ENCODE measurements at regions not wholly inside any gene's neighbourhood (a gene's known extent, or its start where the extent isn't known, plus 50 kb on each side); places are given as distances from the start of the nearest gene placed in this dataset.

GRCh38 chr1:173280899-173281660 is 73.9 kb upstream of the TNFSF4 start:
- no peaks in the 10 kb centered on the region for H3K36me3 Mint-ChIP-seq (ENCODE audit: low read depth)
- no peak overlapping the region for H3K4me3 Mint-ChIP-seq

GRCh38 chr1:173285048-173285447 is 77.9 kb upstream of the TNFSF4 start:
- H3K9me3 Mint-ChIP-seq = peaks cover 2% of the 10 kb centered on the region
- no peaks in the 10 kb centered on the region for H3K4me1 Mint-ChIP-seq (ENCODE audit: low read depth)
- intact Hi-C loops (cut with micrococcal nuclease) = no loop called here
- peaks cover 20% of the 10 kb centered on the region for H3K27me3 Mint-ChIP-seq (ENCODE audit: insufficient read depth)
- no peak overlapping the region for H3K27ac Mint-ChIP-seq
- no peak overlapping the region for H3K4me3 Mint-ChIP-seq
- DNase-seq (ENCODE audit: low spot score) = no peak
- no peaks in the 10 kb centered on the region for H3K36me3 Mint-ChIP-seq (ENCODE audit: low read depth)

More at GRCh38 chr1:173280899-173281660, 73.9 kb upstream of the TNFSF4 start:
- no peak overlapping the region for H3K27ac Mint-ChIP-seq
- DNase-seq (ENCODE audit: low spot score) = no peak
- peaks cover 11% of the 10 kb centered on the region for H3K4me1 Mint-ChIP-seq (ENCODE audit: low read depth)
- H3K27me3 Mint-ChIP-seq (ENCODE audit: insufficient read depth) = peaks cover 13% of the 10 kb centered on the region
- no peaks in the 10 kb centered on the region for H3K9me3 Mint-ChIP-seq
- intact Hi-C loops (cut with micrococcal nuclease) = no loop called here

GRCh38 chr1:173287785-173288184 is 80.7 kb upstream of the TNFSF4 start:
- Mint-ChIP-seq H3K4me3 (no peak overlapping the region), H3K4me1 (ENCODE audit: low read depth) (no peaks in the 10 kb centered on the region), H3K27me3 (ENCODE audit: insufficient read depth) (peaks cover 25% of the 10 kb centered on the region), H3K27ac (no peak overlapping the region), H3K36me3 (ENCODE audit: low read depth) (no peaks in the 10 kb centered on the region), H3K9me3 (peaks cover 3% of the 10 kb centered on the region)
- intact Hi-C loops (cut with micrococcal nuclease) = no loop called here
- no peak for DNase-seq (ENCODE audit: low spot score)

GRCh38 chr1:173293756-173294155 is 86.6 kb upstream of the TNFSF4 start:
- peaks cover 9% of the 10 kb centered on the region for H3K9me3 Mint-ChIP-seq
- peaks cover 19% of the 10 kb centered on the region for H3K27me3 Mint-ChIP-seq (ENCODE audit: insufficient read depth)
- H3K4me3 Mint-ChIP-seq = no peak overlapping the region
- no peak overlapping the region for H3K27ac Mint-ChIP-seq
- no peaks in the 10 kb centered on the region for H3K36me3 Mint-ChIP-seq (ENCODE audit: low read depth)
- DNase-seq (ENCODE audit: low spot score) = no peak
- H3K4me1 Mint-ChIP-seq (ENCODE audit: low read depth) = peaks cover 24% of the 10 kb centered on the region
- intact Hi-C loops (cut with micrococcal nuclease) = loop anchor here (10.0 kb wide), 1 partner anchor 619 kb away; no protein-coding TSS in a partner anchor

GRCh38 chr1:173294843-173295242 is 87.7 kb upstream of the TNFSF4 start:
- intact Hi-C loops (cut with micrococcal nuclease) = loop anchor here (5.0 to 10.0 kb wide), 8 partner anchors 112 to 1023 kb away; partner anchors contain the start of genes CENPL, DARS2, PRDX6 and RABGAP1L
- no peak overlapping the region for H3K27ac Mint-ChIP-seq
- peaks cover 24% of the 10 kb centered on the region for H3K4me1 Mint-ChIP-seq (ENCODE audit: low read depth)

GRCh38 chr1:173295391-173295790 is 88.3 kb upstream of the TNFSF4 start:
- no peaks in the 10 kb centered on the region for H3K36me3 Mint-ChIP-seq (ENCODE audit: low read depth)
- H3K9me3 Mint-ChIP-seq = peaks cover 6% of the 10 kb centered on the region
- intact Hi-C loops (cut with micrococcal nuclease) = loop anchor here (5.0 to 10.0 kb wide), 8 partner anchors 112 to 1023 kb away; partner anchors contain the start of genes CENPL, DARS2, PRDX6 and RABGAP1L
- no peak overlapping the region for H3K27ac Mint-ChIP-seq
- H3K4me1 Mint-ChIP-seq (ENCODE audit: low read depth) = peaks cover 24% of the 10 kb centered on the region
- no peak for DNase-seq (ENCODE audit: low spot score)
- H3K27me3 Mint-ChIP-seq (ENCODE audit: insufficient read depth) = peaks cover 13% of the 10 kb centered on the region
- H3K4me3 Mint-ChIP-seq = no peak overlapping the region

More at GRCh38 chr1:173294843-173295242, 87.7 kb upstream of the TNFSF4 start:
- no peaks in the 10 kb centered on the region for H3K36me3 Mint-ChIP-seq (ENCODE audit: low read depth)
- H3K9me3 Mint-ChIP-seq = peaks cover 9% of the 10 kb centered on the region
- peaks cover 15% of the 10 kb centered on the region for H3K27me3 Mint-ChIP-seq (ENCODE audit: insufficient read depth)
- DNase-seq (ENCODE audit: low spot score) = no peak
- no peak overlapping the region for H3K4me3 Mint-ChIP-seq

GRCh38 chr1:173295995-173296394 is 88.9 kb upstream of the TNFSF4 start:
- Mint-ChIP-seq H3K27me3 (ENCODE audit: insufficient read depth) (peaks cover 11% of the 10 kb centered on the region), H3K36me3 (ENCODE audit: low read depth) (no peaks in the 10 kb centered on the region), H3K9me3 (peaks cover 6% of the 10 kb centered on the region), H3K27ac (no peak overlapping the region), H3K4me1 (ENCODE audit: low read depth) (peaks cover 24% of the 10 kb centered on the region), H3K4me3 (no peak overlapping the region)
- intact Hi-C loops (cut with micrococcal nuclease) = loop anchor here (5.0 to 10.0 kb wide), 8 partner anchors 111 to 1024 kb away; partner anchors contain the start of genes CENPL, DARS2, PRDX6 and RABGAP1L
- DNase-seq (ENCODE audit: low spot score) = no peak

- Mint-ChIP-seq H3K27ac (peak overlapping the region; percentile 37), H3K9me3 (peaks cover 6% of the 10 kb centered on the region), H3K4me1 (ENCODE audit: low read depth) (peaks cover 24% of the 10 kb centered on the region), H3K27me3 (ENCODE audit: insufficient read depth) (peaks cover 8% of the 10 kb centered on the region), H3K36me3 (ENCODE audit: low read depth) (no peaks in the 10 kb centered on the region), H3K4me3 (peak overlapping the region; percentile 16)
- intact Hi-C loops (cut with micrococcal nuclease) = loop anchor here (1.0 to 10.0 kb wide), 17 partner anchors 33 to 1026 kb away; partner anchors contain the start of genes CENPL, DARS2, PRDX6 and RABGAP1L
- peak; percentile 15 for DNase-seq (ENCODE audit: low spot score)
Observed at GRCh38 chr1:173297798-173298391, 90.8 kb upstream of the TNFSF4 start.

GRCh38 chr1:173300061-173301044 is 93.2 kb upstream of the TNFSF4 start:
- H3K36me3 Mint-ChIP-seq (ENCODE audit: low read depth) = no peaks in the 10 kb centered on the region
- no peak overlapping the region for H3K27ac Mint-ChIP-seq
- intact Hi-C loops (cut with micrococcal nuclease) = no loop called here
- no peak overlapping the region for H3K4me3 Mint-ChIP-seq
- peaks cover 24% of the 10 kb centered on the region for H3K4me1 Mint-ChIP-seq (ENCODE audit: low read depth)
- peaks cover 6% of the 10 kb centered on the region for H3K9me3 Mint-ChIP-seq
- DNase-seq (ENCODE audit: low spot score) = no peak
- peaks cover 2% of the 10 kb centered on the region for H3K27me3 Mint-ChIP-seq (ENCODE audit: insufficient read depth)

- H3K4me1 Mint-ChIP-seq (ENCODE audit: low read depth) = peaks cover 16% of the 10 kb centered on the region
- H3K27ac Mint-ChIP-seq = no peak overlapping the region
- H3K4me3 Mint-ChIP-seq = no peak overlapping the region
- DNase-seq (ENCODE audit: low spot score) = no peak
- no peaks in the 10 kb centered on the region for H3K9me3 Mint-ChIP-seq
- intact Hi-C loops (cut with micrococcal nuclease) = no loop called here
- H3K27me3 Mint-ChIP-seq (ENCODE audit: insufficient read depth) = peaks cover 2% of the 10 kb centered on the region
- H3K36me3 Mint-ChIP-seq (ENCODE audit: low read depth) = no peaks in the 10 kb centered on the region
Observed at GRCh38 chr1:173301507-173301906, 94.4 kb upstream of the TNFSF4 start.

- intact Hi-C loops (cut with micrococcal nuclease) = no loop called here
- DNase-seq (ENCODE audit: low spot score) = no peak
- H3K36me3 Mint-ChIP-seq (ENCODE audit: low read depth) = no peaks in the 10 kb centered on the region
- no peak overlapping the region for H3K4me3 Mint-ChIP-seq
- H3K9me3 Mint-ChIP-seq = no peaks in the 10 kb centered on the region
- peaks cover 13% of the 10 kb centered on the region for H3K4me1 Mint-ChIP-seq (ENCODE audit: low read depth)
- H3K27ac Mint-ChIP-seq = no peak overlapping the region
- peaks cover 2% of the 10 kb centered on the region for H3K27me3 Mint-ChIP-seq (ENCODE audit: insufficient read depth)
Observed at GRCh38 chr1:173302366-173302765, 95.2 kb upstream of the TNFSF4 start.

All from activated T-helper 1 cell treated with anti-CD3 and anti-CD28 coated beads, Interleukin-12 subunit alpha, Interleukin-12 subunit beta, Interleukin-2, Interleukin-4 antibody, amounts not matched to agents 30 ng/mL and 10 ng/mL and 1 ng/mL, durations not matched to agents 14 hours and 24 hours and 36 hours (primary cell).